Memory B cell (primary cell): ENCODE measurements at regions not wholly inside any gene's neighbourhood (a gene's known extent, or its start where the extent isn't known, plus 50 kb on each side); places are given as distances from the start of the nearest gene placed in this dataset.
"Not testable (repeated sequence)": the region's sequence is repeated elsewhere in the genome, so short reads cannot be mapped to it uniquely, and the experiment has no call there.

Experiments used
- ATAC-seq: fragments of 150-1000 bp; cut with Tn5 transposase; 2 replicates; pipeline ENCODE4 v1.10.0; 2021; ENCODE audit warnings: low read depth, mild to moderate bottlenecking, moderate library complexity
- DNase-seq, 2 donors: peaks; one replicate each; pipeline ENCODE4 v3.0.0; 2022; ENCODE audit warnings: low spot score in 2 of 2
- H3K27ac Mint-ChIP-seq: one replicate; pipeline ENCODE4 v1.8.0; 2022; ENCODE audit warnings: mild to moderate bottlenecking, moderate library complexity, mixed read lengths
- H3K27me3 Mint-ChIP-seq: one replicate; pipeline ENCODE4 v1.8.0; 2022; ENCODE audit warnings: mixed read lengths
- H3K36me3 Mint-ChIP-seq: one replicate; pipeline ENCODE4 v1.8.0; 2022; ENCODE audit warnings: mild to moderate bottlenecking, mixed read lengths
- H3K4me1 Mint-ChIP-seq: one replicate; pipeline ENCODE4 v1.8.0; 2022; ENCODE audit warnings: mixed read lengths
- H3K4me3 Mint-ChIP-seq: one replicate; pipeline ENCODE4 v1.8.0; 2022; ENCODE audit warnings: mild to moderate bottlenecking, moderate library complexity, mixed read lengths
- H3K9me3 Mint-ChIP-seq: one replicate; pipeline ENCODE4 v1.8.0; 2022; ENCODE audit warnings: mixed read lengths

GRCh38 chr18:78422336-78422735 is 557.3 kb upstream of the SALL3 start:
- peaks cover 1% of the 10 kb centered on the region for H3K27me3 Mint-ChIP-seq
- H3K36me3 Mint-ChIP-seq: no peaks in the 10 kb centered on the region
- no peak overlapping the region for H3K4me3 Mint-ChIP-seq
- ATAC-seq (no peak), DNase-seq (no peak)
- H3K27ac Mint-ChIP-seq: no peak overlapping the region
- H3K9me3 Mint-ChIP-seq: no peaks in the 10 kb centered on the region
- no peaks in the 10 kb centered on the region for H3K4me1 Mint-ChIP-seq

GRCh38 chr18:78423811-78424210 is 555.8 kb upstream of the SALL3 start:
- ATAC-seq: no peak
- H3K36me3 Mint-ChIP-seq: no peaks in the 10 kb centered on the region
- DNase-seq: no peak

GRCh38 chr18:78424403-78425018 is 555.1 kb upstream of the SALL3 start:
- H3K4me3 Mint-ChIP-seq: no peak overlapping the region
- no peaks in the 10 kb centered on the region for H3K36me3 Mint-ChIP-seq
- no peaks in the 10 kb centered on the region for H3K4me1 Mint-ChIP-seq
- DNase-seq: no peak
- no peaks in the 10 kb centered on the region for H3K9me3 Mint-ChIP-seq
- ATAC-seq: no peak
- H3K27me3 Mint-ChIP-seq: peaks cover 1% of the 10 kb centered on the region
- H3K27ac Mint-ChIP-seq: no peak overlapping the region

More at GRCh38 chr18:78423811-78424210, 555.8 kb upstream of the SALL3 start:
- H3K4me3 Mint-ChIP-seq: no peak overlapping the region
- no peaks in the 10 kb centered on the region for H3K4me1 Mint-ChIP-seq
- H3K27ac Mint-ChIP-seq: no peak overlapping the region
- no peaks in the 10 kb centered on the region for H3K9me3 Mint-ChIP-seq
- peaks cover 1% of the 10 kb centered on the region for H3K27me3 Mint-ChIP-seq

GRCh38 chr18:78425019-78425412 is 554.6 kb upstream of the SALL3 start:
- DNase-seq: no peak
- Mint-ChIP-seq H3K4me3 (no peak overlapping the region), H3K9me3 (no peaks in the 10 kb centered on the region), H3K4me1 (no peaks in the 10 kb centered on the region), H3K27me3 (peaks cover 1% of the 10 kb centered on the region), H3K36me3 (no peaks in the 10 kb centered on the region), H3K27ac (no peak overlapping the region)
- ATAC-seq: no peak

- Mint-ChIP-seq H3K9me3 (no peaks in the 10 kb centered on the region), H3K4me1 (no peaks in the 10 kb centered on the region), H3K36me3 (no peaks in the 10 kb centered on the region), H3K27me3 (peaks cover 1% of the 10 kb centered on the region), H3K4me3 (no peak overlapping the region), H3K27ac (no peak overlapping the region)
- DNase-seq (no peak), ATAC-seq (no peak)
Observed at GRCh38 chr18:78427081-78427480, 552.5 kb upstream of the SALL3 start.

GRCh38 chr18:78429127-78430108 is 550.2 kb upstream of the SALL3 start:
- Mint-ChIP-seq H3K27ac (no peak overlapping the region), H3K36me3 (no peaks in the 10 kb centered on the region), H3K27me3 (peaks cover 1% of the 10 kb centered on the region), H3K9me3 (no peaks in the 10 kb centered on the region), H3K4me1 (no peaks in the 10 kb centered on the region), H3K4me3 (no peak overlapping the region)
- DNase-seq (no peak), ATAC-seq (no peak)

GRCh38 chr18:78430131-78430758 is 549.4 kb upstream of the SALL3 start:
- Mint-ChIP-seq H3K27me3 (no peaks in the 10 kb centered on the region), H3K4me1 (no peaks in the 10 kb centered on the region), H3K27ac (no peak overlapping the region), H3K36me3 (no peaks in the 10 kb centered on the region), H3K4me3 (no peak overlapping the region), H3K9me3 (peaks cover 3% of the 10 kb centered on the region)
- ATAC-seq: no peak
- no peak for DNase-seq

GRCh38 chr18:78431606-78432005 is 548.0 kb upstream of the SALL3 start:
- Mint-ChIP-seq H3K4me1 (no peaks in the 10 kb centered on the region), H3K36me3 (no peaks in the 10 kb centered on the region), H3K9me3 (peaks cover 3% of the 10 kb centered on the region), H3K27me3 (no peaks in the 10 kb centered on the region), H3K27ac (no peak overlapping the region), H3K4me3 (no peak overlapping the region)
- ATAC-seq (no peak), DNase-seq (no peak)

GRCh38 chr18:78433562-78433961 is 546.1 kb upstream of the SALL3 start:
- Mint-ChIP-seq H3K9me3 (peaks cover 3% of the 10 kb centered on the region), H3K27me3 (no peaks in the 10 kb centered on the region), H3K27ac (no peak overlapping the region), H3K4me1 (no peaks in the 10 kb centered on the region), H3K4me3 (no peak overlapping the region), H3K36me3 (no peaks in the 10 kb centered on the region)
- ATAC-seq (no peak), DNase-seq (no peak)

- ATAC-seq (no peak), DNase-seq (no peak)
- Mint-ChIP-seq H3K4me3 (no peak overlapping the region), H3K9me3 (peaks cover 5% of the 10 kb centered on the region), H3K4me1 (no peaks in the 10 kb centered on the region), H3K27me3 (no peaks in the 10 kb centered on the region), H3K36me3 (no peaks in the 10 kb centered on the region), H3K27ac (no peak overlapping the region)
Observed at GRCh38 chr18:78436110-78436509, 543.5 kb upstream of the SALL3 start.

- not testable (repeated sequence) for ATAC-seq, H3K27me3 Mint-ChIP-seq, DNase-seq, H3K36me3 Mint-ChIP-seq, H3K9me3 Mint-ChIP-seq, H3K4me3 Mint-ChIP-seq, H3K27ac Mint-ChIP-seq, H3K4me1 Mint-ChIP-seq
Observed at GRCh38 chr18:78438235-78438634, 541.4 kb upstream of the SALL3 start.

GRCh38 chr18:78445880-78446279 is 533.7 kb upstream of the SALL3 start:
- no peaks in the 10 kb centered on the region for H3K27me3 Mint-ChIP-seq
- no peaks in the 10 kb centered on the region for H3K4me1 Mint-ChIP-seq
- ATAC-seq: no peak
- H3K4me3 Mint-ChIP-seq: no peak overlapping the region
- H3K36me3 Mint-ChIP-seq: no peaks in the 10 kb centered on the region
- no peak for DNase-seq
- H3K9me3 Mint-ChIP-seq: peaks cover 2% of the 10 kb centered on the region
- H3K27ac Mint-ChIP-seq: no peak overlapping the region

GRCh38 chr18:78447211-78447610 is 532.4 kb upstream of the SALL3 start:
- ATAC-seq (no peak), DNase-seq (no peak)
- Mint-ChIP-seq H3K9me3 (peaks cover 2% of the 10 kb centered on the region), H3K4me1 (no peaks in the 10 kb centered on the region), H3K4me3 (no peak overlapping the region), H3K27ac (no peak overlapping the region), H3K27me3 (no peaks in the 10 kb centered on the region), H3K36me3 (no peaks in the 10 kb centered on the region)

- DNase-seq (no peak), ATAC-seq (no peak)
- no peaks in the 10 kb centered on the region for H3K36me3 Mint-ChIP-seq
- no peak overlapping the region for H3K27ac Mint-ChIP-seq
- H3K9me3 Mint-ChIP-seq: peaks cover 2% of the 10 kb centered on the region
- H3K4me3 Mint-ChIP-seq: no peak overlapping the region
- H3K27me3 Mint-ChIP-seq: no peaks in the 10 kb centered on the region
- no peaks in the 10 kb centered on the region for H3K4me1 Mint-ChIP-seq
Observed at GRCh38 chr18:78448106-78448505, 531.5 kb upstream of the SALL3 start.
